GM19043 (cell line): ENCODE measurements at regions not wholly inside any gene's neighbourhood (a gene's known extent, or its start where the extent isn't known, plus 50 kb on each side); places are given as distances from the start of the nearest gene placed in this dataset.
"Not testable (repeated sequence)": the region's sequence is repeated elsewhere in the genome, so short reads cannot be mapped to it uniquely, and the experiment has no call there.

Experiments
- ATAC-seq: cut with Tn5 transposase; IDR thresholded peaks from one replicate; pipeline ENCODE4 v1.9.1; 2021; ENCODE audit warnings: low read depth; ENCODE audit not compliant: unreplicated experiment

- no peak for ATAC-seq
Observed at GRCh38 chr5:85646641-85647040, 971.1 kb upstream of the COX7C start.

- ATAC-seq, result no peak
Observed at GRCh38 chr5:85647349-85648127, 970.2 kb upstream of the COX7C start.

- no peak for ATAC-seq
Observed at GRCh38 chr5:85648495-85648894, 969.2 kb upstream of the COX7C start.

- ATAC-seq, result no peak
Observed at GRCh38 chr5:85651731-85652130, 966.0 kb upstream of the COX7C start.

- ATAC-seq, result not testable (repeated sequence)
Observed at GRCh38 chr5:85654144-85654543, 963.6 kb upstream of the COX7C start.

GRCh38 chr5:85656050-85656449, 961.7 kb upstream of the COX7C start:
- ATAC-seq, result no peak

- ATAC-seq, result not testable (repeated sequence)
Observed at GRCh38 chr5:85657328-85657727, 960.4 kb upstream of the COX7C start.

- ATAC-seq, result not testable (repeated sequence)
Observed at GRCh38 chr5:85662969-85663707, 954.6 kb upstream of the COX7C start.

- no peak for ATAC-seq
Observed at GRCh38 chr5:85663708-85664031, 954.1 kb upstream of the COX7C start.

GRCh38 chr5:85670417-85670816, 947.3 kb upstream of the COX7C start:
- no peak for ATAC-seq

GRCh38 chr5:85671223-85671970, 946.3 kb upstream of the COX7C start:
- no peak for ATAC-seq

GRCh38 chr5:85681871-85682270, 935.9 kb upstream of the COX7C start:
- no peak for ATAC-seq

- ATAC-seq, result no peak
Observed at GRCh38 chr5:85684351-85684750, 933.4 kb upstream of the COX7C start.

GRCh38 chr5:85703296-85703695, 914.4 kb upstream of the COX7C start:
- ATAC-seq, result no peak

GRCh38 chr5:85709728-85710127, 908.0 kb upstream of the COX7C start:
- no peak for ATAC-seq

GRCh38 chr5:85716344-85717202, 901.2 kb upstream of the COX7C start:
- no peak for ATAC-seq

- no peak for ATAC-seq
Observed at GRCh38 chr5:85717203-85717563, 900.6 kb upstream of the COX7C start.

- no peak for ATAC-seq
Observed at GRCh38 chr5:85732185-85732584, 885.6 kb upstream of the COX7C start.

GRCh38 chr5:85741972-85742371, 875.8 kb upstream of the COX7C start:
- no peak for ATAC-seq

GRCh38 chr5:85760519-85760918, 857.2 kb upstream of the COX7C start:
- ATAC-seq, result no peak

- no peak for ATAC-seq
Observed at GRCh38 chr5:85769347-85769746, 848.4 kb upstream of the COX7C start.
